Type B pancreatic cell (in vitro differentiated cells): ENCODE measurements at regions not wholly inside any gene's neighbourhood (a gene's known extent, or its start where the extent isn't known, plus 50 kb on each side); places are given as distances from the start of the nearest gene placed in this dataset.

Source experiments
- DNase-seq: peaks from one replicate; pipeline ENCODE4 v3.0.0; 2021; ENCODE audit warnings: mixed read lengths; ENCODE audit not compliant: unreplicated experiment; ENCODE audit errors: extremely low spot score
- H3K27ac Mint-ChIP-seq: 2 replicates; pipeline ENCODE4 v1.8.0; 2021; ENCODE audit warnings: mild to moderate bottlenecking, mixed read lengths
- H3K27me3 Mint-ChIP-seq: 2 replicates; pipeline ENCODE4 v1.8.0; 2021; ENCODE audit warnings: mixed read lengths
- H3K36me3 Mint-ChIP-seq: 2 replicates; pipeline ENCODE4 v1.8.0; 2021; ENCODE audit warnings: mixed read lengths
- H3K4me1 Mint-ChIP-seq: one replicate; pipeline ENCODE4 v1.8.0; 2021; ENCODE audit warnings: mixed read lengths; ENCODE audit not compliant: unreplicated experiment
- H3K4me3 Mint-ChIP-seq: 2 replicates; pipeline ENCODE4 v1.8.0; 2021; ENCODE audit warnings: mild to moderate bottlenecking, mixed read lengths
- H3K9me3 Mint-ChIP-seq: 2 replicates; pipeline ENCODE4 v1.8.0; 2021; ENCODE audit warnings: mixed read lengths
- TF ChIP-seq, protein P1 (sequence below): fragments of 200-600 bp; sonication (generic); conservative IDR thresholded peaks from 2 replicates; pipeline ENCODE4 v1.5.0; 2021; ENCODE audit warnings: antibody characterized with exemption, mild to moderate bottlenecking

DNA sequence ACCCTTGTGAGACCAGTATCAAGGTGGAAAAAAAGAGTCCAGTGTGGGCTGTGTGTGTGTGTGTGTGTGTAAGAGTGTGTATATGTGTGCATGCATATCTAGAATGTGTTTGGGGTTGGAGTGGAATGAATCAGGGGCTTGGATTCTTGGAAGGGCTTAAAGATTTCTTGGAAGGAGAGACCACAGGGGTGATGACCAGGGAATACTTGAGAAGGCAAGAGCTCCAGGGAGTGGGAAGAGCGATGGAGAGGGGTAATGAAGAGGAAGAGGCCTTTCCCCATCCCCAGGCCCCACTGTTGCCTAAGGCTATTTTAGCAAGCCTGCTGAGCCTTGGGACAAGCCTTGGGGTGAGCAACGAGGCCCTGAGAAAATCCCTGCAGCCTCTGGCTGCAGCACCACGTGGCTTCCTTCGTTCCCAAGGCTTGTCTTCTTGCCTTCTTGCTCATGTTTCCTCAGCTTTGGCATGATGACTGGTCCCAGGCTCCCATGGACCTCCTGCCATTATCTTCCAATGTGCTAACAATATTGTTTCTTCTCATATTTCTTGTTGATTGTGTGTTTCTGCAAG, 663.4 kb downstream of the INHBA start:
- TF ChIP-seq, protein P1, sequence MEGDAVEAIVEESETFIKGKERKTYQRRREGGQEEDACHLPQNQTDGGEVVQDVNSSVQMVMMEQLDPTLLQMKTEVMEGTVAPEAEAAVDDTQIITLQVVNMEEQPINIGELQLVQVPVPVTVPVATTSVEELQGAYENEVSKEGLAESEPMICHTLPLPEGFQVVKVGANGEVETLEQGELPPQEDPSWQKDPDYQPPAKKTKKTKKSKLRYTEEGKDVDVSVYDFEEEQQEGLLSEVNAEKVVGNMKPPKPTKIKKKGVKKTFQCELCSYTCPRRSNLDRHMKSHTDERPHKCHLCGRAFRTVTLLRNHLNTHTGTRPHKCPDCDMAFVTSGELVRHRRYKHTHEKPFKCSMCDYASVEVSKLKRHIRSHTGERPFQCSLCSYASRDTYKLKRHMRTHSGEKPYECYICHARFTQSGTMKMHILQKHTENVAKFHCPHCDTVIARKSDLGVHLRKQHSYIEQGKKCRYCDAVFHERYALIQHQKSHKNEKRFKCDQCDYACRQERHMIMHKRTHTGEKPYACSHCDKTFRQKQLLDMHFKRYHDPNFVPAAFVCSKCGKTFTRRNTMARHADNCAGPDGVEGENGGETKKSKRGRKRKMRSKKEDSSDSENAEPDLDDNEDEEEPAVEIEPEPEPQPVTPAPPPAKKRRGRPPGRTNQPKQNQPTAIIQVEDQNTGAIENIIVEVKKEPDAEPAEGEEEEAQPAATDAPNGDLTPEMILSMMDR: no peak
- Mint-ChIP-seq H3K27ac (no peak overlapping the region), H3K36me3 (no peaks in the 10 kb centered on the region), H3K4me3 (no peak overlapping the region), H3K9me3 (peaks cover 5% of the 10 kb centered on the region), H3K27me3 (no peaks in the 10 kb centered on the region), H3K4me1 (peaks cover 11% of the 10 kb centered on the region)
- no peak for DNase-seq

DNA sequence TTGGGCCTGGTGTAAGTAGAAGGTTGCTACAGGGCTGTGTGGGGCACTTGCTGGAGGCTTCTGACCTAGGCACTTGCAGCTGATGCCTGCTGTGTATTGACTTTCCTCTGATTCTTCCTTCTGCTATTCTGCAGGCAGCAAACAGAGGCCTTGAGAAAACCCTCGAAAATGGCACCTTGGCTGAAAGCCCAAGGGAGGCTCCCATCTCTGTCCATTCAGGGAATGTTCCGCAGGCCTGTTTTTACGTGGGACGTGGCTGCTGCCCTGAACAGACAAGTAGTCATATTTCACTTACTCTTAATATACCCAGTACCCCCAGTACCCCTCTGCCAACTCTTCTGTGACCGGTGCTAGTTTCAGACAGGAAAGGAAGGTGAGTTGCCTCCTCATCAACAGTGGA, 664.7 kb downstream of the INHBA start:
- Mint-ChIP-seq H3K4me1 (peaks cover 11% of the 10 kb centered on the region), H3K9me3 (peaks cover under 1% of the 10 kb centered on the region), H3K36me3 (no peaks in the 10 kb centered on the region), H3K27me3 (no peaks in the 10 kb centered on the region), H3K4me3 (no peak overlapping the region), H3K27ac (no peak overlapping the region)
- no peak for DNase-seq
- TF ChIP-seq, protein P1: no peak

DNA sequence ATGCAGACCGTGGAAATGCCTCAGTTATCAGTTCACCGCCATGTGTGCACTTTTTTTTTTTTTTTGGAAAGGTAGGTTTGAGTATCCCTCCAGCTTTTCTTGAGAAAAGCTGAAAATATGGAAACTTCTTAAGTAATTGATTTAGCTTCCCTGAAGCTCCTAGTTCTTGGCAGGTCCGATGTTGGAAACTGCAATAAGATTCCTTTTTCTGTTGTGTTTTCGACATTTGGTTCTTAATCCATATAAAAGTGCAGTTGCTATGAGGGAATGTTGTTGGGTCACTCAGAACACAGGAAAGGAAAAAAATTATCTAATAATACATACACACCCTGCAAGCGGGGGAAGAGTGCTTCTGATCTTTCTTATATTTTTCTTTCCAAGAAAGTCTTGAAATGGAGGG, 665.2 kb downstream of the INHBA start:
- no peak for DNase-seq
- Mint-ChIP-seq H3K4me1 (peaks cover 11% of the 10 kb centered on the region), H3K4me3 (no peak overlapping the region), H3K9me3 (no peaks in the 10 kb centered on the region), H3K27me3 (no peaks in the 10 kb centered on the region), H3K36me3 (no peaks in the 10 kb centered on the region), H3K27ac (no peak overlapping the region)
- TF ChIP-seq, protein P1: no peak

DNA sequence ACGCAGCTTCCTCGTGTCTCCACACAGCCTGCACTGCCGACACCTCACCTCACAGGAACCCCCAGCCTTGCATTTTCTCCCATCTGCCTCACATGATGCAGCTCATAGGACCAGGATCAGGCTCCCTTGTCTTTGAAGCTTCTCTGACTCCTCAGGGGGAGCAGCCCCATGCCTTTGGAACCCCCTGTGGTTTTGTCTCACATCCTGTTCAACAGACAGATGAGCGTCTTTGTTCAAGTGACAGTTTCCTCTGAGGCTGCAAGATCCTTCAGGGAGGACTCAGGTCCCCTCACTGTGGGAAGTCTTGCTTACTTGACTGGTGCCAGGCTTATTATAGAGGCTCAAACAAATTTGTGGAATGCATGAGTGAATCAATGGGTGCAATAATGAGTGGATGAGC, 667.1 kb downstream of the INHBA start:
- Mint-ChIP-seq H3K4me3 (no peak overlapping the region), H3K27ac (no peak overlapping the region), H3K4me1 (peaks cover 11% of the 10 kb centered on the region), H3K27me3 (no peaks in the 10 kb centered on the region), H3K9me3 (peaks cover 5% of the 10 kb centered on the region), H3K36me3 (no peaks in the 10 kb centered on the region)
- DNase-seq: no peak
- TF ChIP-seq, protein P1: no peak

DNA sequence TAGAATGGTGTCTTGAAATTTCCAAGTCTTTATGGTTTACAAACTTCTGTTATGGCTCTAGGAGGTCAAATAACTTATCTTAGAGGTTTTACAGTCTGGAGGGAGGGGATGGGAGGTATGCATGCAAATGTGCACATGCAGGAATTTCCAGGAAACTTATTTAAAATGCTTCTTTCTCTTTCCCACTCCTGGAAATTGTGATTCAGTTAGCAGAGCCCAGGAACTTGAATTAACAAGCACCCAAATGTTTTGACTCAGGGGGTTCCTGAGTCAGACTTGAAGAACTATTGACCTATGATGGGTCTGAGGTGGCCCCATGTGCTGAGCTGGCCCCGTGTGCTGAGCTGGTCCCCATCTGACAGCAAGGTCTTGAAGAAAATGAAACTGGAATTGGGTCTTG, 669.4 kb downstream of the INHBA start:
- no peak for DNase-seq
- TF ChIP-seq, protein P1: no peak
- peaks cover 5% of the 10 kb centered on the region for H3K4me1 Mint-ChIP-seq

DNA sequence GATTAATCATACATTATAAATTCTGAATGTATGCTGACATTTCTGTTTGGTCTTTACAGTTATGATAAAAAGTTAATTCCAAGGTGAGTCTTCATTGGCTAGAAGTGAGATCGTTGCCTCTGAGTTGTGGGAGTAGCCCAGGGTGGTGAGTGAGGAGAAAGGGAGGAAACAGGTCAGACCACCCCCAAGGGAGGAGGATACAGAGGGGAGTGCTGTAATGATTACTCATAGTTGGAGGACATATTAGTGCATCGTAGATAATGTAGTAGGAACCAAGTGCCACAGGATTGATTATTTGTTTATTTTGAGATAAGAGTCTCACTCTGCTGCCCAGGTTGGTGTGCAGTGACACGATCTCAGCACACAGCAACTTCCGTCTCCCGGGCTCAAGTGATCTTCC, 672.2 kb downstream of the INHBA start:
- no peak for DNase-seq
- TF ChIP-seq, protein P1: no peak
- Mint-ChIP-seq H3K27ac (no peak overlapping the region), H3K36me3 (no peaks in the 10 kb centered on the region), H3K4me3 (no peak overlapping the region), H3K27me3 (no peaks in the 10 kb centered on the region), H3K4me1 (no peaks in the 10 kb centered on the region), H3K9me3 (peaks cover 5% of the 10 kb centered on the region)

More for the DNA sequence above, 669.4 kb downstream of the INHBA start:
- peaks cover 5% of the 10 kb centered on the region for H3K9me3 Mint-ChIP-seq
- H3K36me3 Mint-ChIP-seq: no peaks in the 10 kb centered on the region
- no peak overlapping the region for H3K27ac Mint-ChIP-seq
- no peak overlapping the region for H3K4me3 Mint-ChIP-seq
- no peaks in the 10 kb centered on the region for H3K27me3 Mint-ChIP-seq
